Lower leg skin (tissue), 4 donors: ENCODE measurements at regions not wholly inside any gene's neighbourhood (a gene's known extent, or its start where the extent isn't known, plus 50 kb on each side); places are given as distances from the start of the nearest gene placed in this dataset.
A peak's percentile ranks its signal among the peaks of the same experiment; 100 is the strongest.
"Not testable (repeated sequence)": the region's sequence is repeated elsewhere in the genome, so short reads cannot be mapped to it uniquely, and the experiment has no call there.

Experiments used
- DNase-seq, 2 donors: peaks; one replicate each; pipeline ENCODE4 v3.0.0-alpha.2; 2019; ENCODE audit warnings: low spot score in 2 of 2
- H3K4me3 ChIP-seq: fragments of 200-600 bp; sonication (generic); 2 replicates; pipeline ENCODE4 v1.5.1; 2017; ENCODE audit warnings: mild to moderate bottlenecking, low read depth; ENCODE audit not compliant: poor library complexity, severe bottlenecking
- POLR2A ChIP-seq, 2 donors: fragments of 450-650 bp; IDR thresholded peaks; one replicate each; pipeline ENCODE4 v1.6.1; 2016 to 2017; ENCODE audit warnings: antibody characterized with exemption in 2 of 2, mild to moderate bottlenecking in 1 of 2, moderate library complexity in 1 of 2
- WGBS, 2 donors: methylation state at CpG; one replicate each; pipeline ENCODE4 v1.1.5; 2018; 5-methylcytosine and 5-hydroxymethylcytosine counted together
- intact Hi-C: fragments of 100-400 bp; cut with DNase I; formaldehyde crosslinking; loops from one replicate; pipeline ENCODE4 v1.15.0; 2023; ENCODE audit warnings: low total_unique reads
- TF ChIP-seq, protein P1 (sequence below), 3 donors: fragments of 450-650 bp; IDR thresholded peaks; one replicate each; pipeline ENCODE4 v1.5.1; 2016; ENCODE audit warnings: antibody characterized with exemption in 3 of 3, mild to moderate bottlenecking in 3 of 3, moderate library complexity in 2 of 3

DNA sequence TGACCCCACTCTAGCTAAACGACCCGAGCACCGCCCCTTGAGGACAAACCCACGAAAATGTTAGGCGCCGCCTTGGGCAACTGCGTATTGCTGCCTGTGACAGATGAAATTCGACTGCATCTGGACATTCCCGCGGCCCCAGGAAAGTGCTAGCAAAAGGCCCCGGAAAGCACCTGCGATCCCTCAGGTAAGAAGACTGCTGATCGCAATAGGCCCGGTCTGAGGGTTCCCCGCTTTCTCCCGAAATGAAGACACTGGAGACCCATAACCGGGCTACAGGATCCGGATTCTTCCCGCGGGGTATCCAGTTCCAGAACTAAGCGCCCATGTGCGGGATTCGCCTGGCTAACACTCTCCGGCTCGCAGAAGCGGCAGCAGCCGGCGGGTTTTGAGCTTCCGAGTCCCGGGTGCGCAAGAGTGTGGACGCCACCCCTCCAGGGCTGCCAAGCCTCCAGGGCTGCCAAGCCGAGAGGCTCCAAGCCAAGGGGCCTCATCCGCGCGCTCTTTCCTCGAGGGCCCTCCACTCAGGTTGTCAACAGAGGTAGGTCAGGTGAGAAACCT is 157.9 kb upstream of the NBPF11 start:
- intact Hi-C loops: no loop called here
- 11 to 30% methylated on average over 28 to 34 of the region's 37 CpGs for WGBS, 2 donors
- DNase-seq: no peak
- no peak for TF ChIP-seq POLR2A (IDR thresholded peaks at IDR 0.05)
- TF ChIP-seq, protein P1, sequence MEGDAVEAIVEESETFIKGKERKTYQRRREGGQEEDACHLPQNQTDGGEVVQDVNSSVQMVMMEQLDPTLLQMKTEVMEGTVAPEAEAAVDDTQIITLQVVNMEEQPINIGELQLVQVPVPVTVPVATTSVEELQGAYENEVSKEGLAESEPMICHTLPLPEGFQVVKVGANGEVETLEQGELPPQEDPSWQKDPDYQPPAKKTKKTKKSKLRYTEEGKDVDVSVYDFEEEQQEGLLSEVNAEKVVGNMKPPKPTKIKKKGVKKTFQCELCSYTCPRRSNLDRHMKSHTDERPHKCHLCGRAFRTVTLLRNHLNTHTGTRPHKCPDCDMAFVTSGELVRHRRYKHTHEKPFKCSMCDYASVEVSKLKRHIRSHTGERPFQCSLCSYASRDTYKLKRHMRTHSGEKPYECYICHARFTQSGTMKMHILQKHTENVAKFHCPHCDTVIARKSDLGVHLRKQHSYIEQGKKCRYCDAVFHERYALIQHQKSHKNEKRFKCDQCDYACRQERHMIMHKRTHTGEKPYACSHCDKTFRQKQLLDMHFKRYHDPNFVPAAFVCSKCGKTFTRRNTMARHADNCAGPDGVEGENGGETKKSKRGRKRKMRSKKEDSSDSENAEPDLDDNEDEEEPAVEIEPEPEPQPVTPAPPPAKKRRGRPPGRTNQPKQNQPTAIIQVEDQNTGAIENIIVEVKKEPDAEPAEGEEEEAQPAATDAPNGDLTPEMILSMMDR (IDR thresholded peaks at IDR 0.05): no peak
- no peak overlapping the region for H3K4me3 ChIP-seq

- intact Hi-C loops: no loop called here
- H3K4me3 ChIP-seq: no peak overlapping the region
- 37 to 49% methylated on average over 14 of the region's 14 CpGs for WGBS, 2 donors
- TF ChIP-seq POLR2A (IDR thresholded peaks at IDR 0.05): no peak
- TF ChIP-seq, protein P1 (IDR thresholded peaks at IDR 0.05): no peak
- DNase-seq: no peak
Observed at GRCh38 chr1:148308832-148309458, 156.9 kb upstream of the NBPF11 start.

- TF ChIP-seq, protein P1 (IDR thresholded peaks at IDR 0.05): no peak
- no peak for TF ChIP-seq POLR2A (IDR thresholded peaks at IDR 0.05)
- peak in 1 of 2 donors; percentile 31 for DNase-seq
- WGBS, 2 donors: 74 to 77% methylated on average over 12 of the region's 12 CpGs
- no peak overlapping the region for H3K4me3 ChIP-seq
- intact Hi-C loops: no loop called here
Observed at GRCh38 chr1:148307583-148308185, 155.6 kb upstream of the NBPF11 start.

DNA sequence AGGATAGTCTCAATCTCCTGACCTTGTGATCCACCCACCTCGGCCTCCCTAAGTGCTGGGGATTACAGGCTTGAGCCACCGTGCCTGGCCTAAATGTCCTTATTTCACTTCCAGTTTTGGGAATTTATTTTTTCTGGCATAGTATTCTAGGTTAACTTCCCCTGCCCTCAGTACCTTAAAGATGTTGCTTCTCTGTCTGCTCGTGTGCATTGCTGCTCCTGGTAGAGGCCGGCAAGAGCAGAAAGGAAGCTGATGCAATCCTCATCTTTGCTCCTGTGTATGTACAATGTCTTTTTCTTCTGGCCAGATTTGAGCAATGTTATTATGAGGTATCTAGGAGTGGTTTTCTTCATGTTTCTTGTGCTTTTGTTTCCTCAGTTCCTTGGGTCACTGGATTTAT is 152.9 kb upstream of the NBPF11 start:
- intact Hi-C loops, H3K4me3 ChIP-seq, DNase-seq: not testable (repeated sequence)
- 83 to 90% methylated on average over 4 of the region's 4 CpGs for WGBS, 2 donors

- WGBS, 2 donors: 9% methylated on average over 17 of the region's 52 CpGs; no CpG with 5 or more reads in 1 of the 2 donors
- DNase-seq, H3K4me3 ChIP-seq, intact Hi-C loops: not testable (repeated sequence)
Observed at GRCh38 chr1:148302586-148303364, 150.7 kb upstream of the NBPF11 start.

- intact Hi-C loops, DNase-seq, H3K4me3 ChIP-seq: not testable (repeated sequence)
- 77 to 80% methylated on average over 2 of the region's 2 CpGs for WGBS, 2 donors
Observed at GRCh38 chr1:148297852-148298251, 145.8 kb upstream of the NBPF11 start.

DNA sequence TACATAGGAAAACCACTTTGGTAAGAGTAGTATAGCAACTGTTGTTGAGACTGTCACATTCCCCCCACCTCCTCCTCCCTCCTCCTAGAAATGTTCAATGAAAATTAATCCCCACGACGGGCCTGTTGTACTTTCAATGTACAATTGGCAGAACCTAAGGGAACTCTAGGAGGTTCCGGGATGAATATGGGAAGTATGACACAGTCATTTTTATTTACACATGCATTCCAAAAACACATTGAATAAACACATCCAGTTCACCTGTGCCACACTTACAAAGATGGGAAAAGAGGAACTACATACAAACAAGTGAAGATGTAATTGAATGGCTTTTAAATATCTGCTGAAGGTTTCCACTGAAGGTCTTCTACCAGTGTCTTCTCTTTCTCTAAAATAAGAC is 144.4 kb upstream of the NBPF11 start:
- intact Hi-C loops: no loop called here
- TF ChIP-seq, protein P1 (IDR thresholded peaks at IDR 0.05): no peak
- no peak for TF ChIP-seq POLR2A (IDR thresholded peaks at IDR 0.05)
- H3K4me3 ChIP-seq: no peak overlapping the region
- DNase-seq: no peak
- 89 to 97% methylated on average over 3 of the region's 3 CpGs for WGBS, 2 donors
